Spleen (tissue), 11 donors: ENCODE measurements at regions not wholly inside any gene's neighbourhood (a gene's known extent, or its start where the extent isn't known, plus 50 kb on each side); places are given as distances from the start of the nearest gene placed in this dataset.

Experiments used
- DNase-seq: peaks from one replicate; pipeline ENCODE4 v3.0.0-alpha.2; 2020
- H3K27ac ChIP-seq, 8 donors: fragments of 200-600 bp; sonication (generic) in 7 of 8; 1 replicate in 4 of 8; 2 replicates in 4 of 8; pipeline versions ENCODE4 v1.5.0 to v1.8.0; 2016 to 2021; ENCODE audit warnings: inconsistent platforms in 4 of 8, mild to moderate bottlenecking in 4 of 8, moderate library complexity in 1 of 8
- H3K27me3 ChIP-seq, 7 donors: fragments of 200-600 bp; sonication (generic) in 6 of 7; replicated peaks in 1 of 7; 1 replicate in 4 of 7; 2 replicates in 3 of 7; pipeline versions ENCODE4 v1.5.0 to v1.8.0; 2016 to 2021; ENCODE audit warnings: inconsistent platforms in 3 of 7, mild to moderate bottlenecking in 1 of 7
- H3K36me3 ChIP-seq, 6 donors: fragments of 200-600 bp; sonication (generic) in 5 of 6; 1 replicate in 4 of 6; 2 replicates in 2 of 6; pipeline versions ENCODE4 v1.5.0 to v1.8.0; 2016 to 2021; ENCODE audit warnings: inconsistent platforms in 2 of 6
- H3K4me1 ChIP-seq, 6 donors: fragments of 200-600 bp; sonication (generic) in 5 of 6; 1 replicate in 3 of 6; 2 replicates in 3 of 6; pipeline versions ENCODE4 v1.5.0 to v1.8.0; 2016 to 2021; ENCODE audit warnings: inconsistent platforms in 3 of 6
- H3K4me3 ChIP-seq, 8 donors: fragments of 200-600 bp; sonication (generic) in 7 of 8; 1 replicate in 4 of 8; 2 replicates in 4 of 8; pipeline versions ENCODE4 v1.5.0 to v1.8.0; 2016 to 2021; ENCODE audit warnings: inconsistent platforms in 4 of 8, mild to moderate bottlenecking in 4 of 8, moderate library complexity in 2 of 8
- H3K9me3 ChIP-seq, 8 donors: fragments of 200-600 bp; sonication (generic) in 7 of 8; 1 replicate in 4 of 8; 2 replicates in 4 of 8; pipeline versions ENCODE4 v1.5.0 to v1.8.0; 2016 to 2021; ENCODE audit warnings: inconsistent platforms in 4 of 8
- CTCF ChIP-seq, 11 experiments: fragments of 200-600 bp in 7 of 11; fragments of 450-650 bp in 4 of 11; sonication (generic) in 4 of 11; IDR thresholded peaks in 8 of 11; conservative IDR thresholded peaks in 3 of 11; 1 replicate in 7 of 11; 2 replicates in 4 of 11; pipeline versions ENCODE4 v1.4.0 to v1.8.0; 2016 to 2021; ENCODE audit warnings: antibody characterized with exemption in 11 of 11, inconsistent platforms in 4 of 11, mild to moderate bottlenecking in 1 of 11
- POLR2A ChIP-seq, 3 donors: fragments of 450-650 bp; IDR thresholded peaks; one replicate each; pipeline ENCODE4 v1.5.1; 2017; ENCODE audit warnings: antibody characterized with exemption in 3 of 3, mild to moderate bottlenecking in 1 of 3
- POLR2AphosphoS5 ChIP-seq, 3 donors: sonication (generic); formaldehyde crosslinking; IDR thresholded peaks; one replicate each; pipeline ENCODE4 v1.5.1; 2017; ENCODE audit warnings: antibody characterized with exemption in 3 of 3
- WGBS, 5 donors: extraction: QIAGEN DNeasy Blood & Tissue Kit in 3 of 5; methylation state at CpG; one replicate each; pipeline versions ENCODE4 v1.1.5 to v1.1.7; 2013 to 2018; 5-methylcytosine and 5-hydroxymethylcytosine counted together
- intact Hi-C: fragments of 100-400 bp; cut with DNase I; formaldehyde crosslinking; loops from one replicate; pipeline ENCODE4 v1.15.0; 2023; ENCODE audit warnings: low total_unique reads
- donor health status: healthy with polysubstance abuse.
- donor health status: DM: no; HTN: no; CAD: no; lungs with moderate emphysema.
- donor health status: DM: no; HTN: no; CAD: no.
- donor health status: Bipolar disorder and iron deficiency.
- donor health status: healthy.
- donor health status: DM: no; HTN: no; CAD: no.
- donor health status: DM: yes; HTN: yes; CAD: no.

- H3K4me3 ChIP-seq = no peak overlapping the region
- 71 to 95% (median 87%) methylated on average over 2 of the region's 2 CpGs for WGBS, 5 donors
These were observed 111.4 kb upstream of the CHL1 start for GRCh38 chr3:85180-85579.

GRCh38 chr3:88267-88666 is 108.3 kb upstream of the CHL1 start:
- DNase-seq = no peak
- TF ChIP-seq POLR2A (IDR thresholded peaks at IDR 0.05) (no peak), CTCF (IDR thresholded peaks at IDR 0.05 in 8 of 11, conservative IDR thresholded peaks at IDR 0.05 in 3 of 11) (no peak), POLR2AphosphoS5 (IDR thresholded peaks at IDR 0.05) (no peak)
- Histone ChIP-seq H3K36me3 (no peaks in the 10 kb centered on the region), H3K27me3 (no peaks in the 10 kb centered on the region), H3K27ac (no peak overlapping the region), H3K9me3 (no peaks in the 10 kb centered on the region), H3K4me1 (no peaks in the 10 kb centered on the region), H3K4me3 (no peak overlapping the region)
- 25 to 61% (median 32%) methylated on average over 1 of the region's 1 CpG for WGBS, 5 donors
- intact Hi-C loops = no loop called here

More at GRCh38 chr3:85180-85579, 111.4 kb upstream of the CHL1 start:
- Histone ChIP-seq H3K4me1 (no peaks in the 10 kb centered on the region), H3K27ac (no peak overlapping the region), H3K9me3 (no peaks in the 10 kb centered on the region), H3K36me3 (no peaks in the 10 kb centered on the region), H3K27me3 (no peaks in the 10 kb centered on the region)
- intact Hi-C loops = no loop called here
- no peak for DNase-seq
- TF ChIP-seq CTCF (IDR thresholded peaks at IDR 0.05 in 8 of 11, conservative IDR thresholded peaks at IDR 0.05 in 3 of 11) (no peak), POLR2AphosphoS5 (IDR thresholded peaks at IDR 0.05) (no peak), POLR2A (IDR thresholded peaks at IDR 0.05) (no peak)

- TF ChIP-seq POLR2A (IDR thresholded peaks at IDR 0.05) (no peak), POLR2AphosphoS5 (IDR thresholded peaks at IDR 0.05) (no peak), CTCF (IDR thresholded peaks at IDR 0.05 in 8 of 11, conservative IDR thresholded peaks at IDR 0.05 in 3 of 11) (no peak)
- 89 to 94% (median 91%) methylated on average over 7 of the region's 7 CpGs for WGBS, 5 donors
- intact Hi-C loops = no loop called here
- H3K9me3 ChIP-seq = no peaks in the 10 kb centered on the region
- H3K4me1 ChIP-seq = no peaks in the 10 kb centered on the region
- no peak overlapping the region for H3K27ac ChIP-seq
- DNase-seq = no peak
- H3K4me3 ChIP-seq = no peak overlapping the region
- H3K36me3 ChIP-seq = no peaks in the 10 kb centered on the region
- H3K27me3 ChIP-seq = no peaks in the 10 kb centered on the region
These were observed 102.8 kb upstream of the CHL1 start for GRCh38 chr3:93746-94145.

DNA sequence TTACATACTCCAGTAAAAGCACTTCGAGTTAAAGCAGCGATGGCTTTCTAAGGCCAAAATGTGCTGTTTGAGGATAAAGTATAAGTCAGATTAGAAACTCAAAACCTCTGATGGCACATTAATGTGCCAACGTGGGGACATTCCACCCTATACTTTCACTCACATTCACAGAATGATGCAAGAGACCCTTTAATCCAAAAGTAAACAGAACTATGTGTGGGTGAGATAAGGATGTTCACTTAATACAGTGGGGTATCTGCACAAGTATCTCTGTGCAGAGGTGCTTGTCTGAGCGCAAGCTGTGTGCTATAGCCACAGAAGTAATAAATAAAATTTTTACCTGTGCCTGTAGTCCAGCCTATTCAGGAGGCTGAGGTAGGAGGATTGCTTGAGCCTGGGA is 100.3 kb upstream of the CHL1 start:
- no peak for DNase-seq
- TF ChIP-seq POLR2AphosphoS5 (IDR thresholded peaks at IDR 0.05) (no peak), CTCF (IDR thresholded peaks at IDR 0.05 in 8 of 11, conservative IDR thresholded peaks at IDR 0.05 in 3 of 11) (no peak), POLR2A (IDR thresholded peaks at IDR 0.05) (no peak)
- Histone ChIP-seq H3K9me3 (no peaks in the 10 kb centered on the region), H3K27me3 (peaks cover 0 to 6% (median 0%) of the 10 kb centered on the region in 7 donors), H3K4me3 (no peak overlapping the region), H3K27ac (no peak overlapping the region), H3K36me3 (no peaks in the 10 kb centered on the region), H3K4me1 (no peaks in the 10 kb centered on the region)
- WGBS, 5 donors = 80 to 84% (median 83%) methylated on average over 4 of the region's 4 CpGs
- intact Hi-C loops = no loop called here
